Astrocyte (in vitro differentiated cells and primary cell): ENCODE measurements at regions not wholly inside any gene's neighbourhood (a gene's known extent, or its start where the extent isn't known, plus 50 kb on each side); places are given as distances from the start of the nearest gene placed in this dataset.
A peak's percentile ranks its signal among the peaks of the same experiment; 100 is the strongest.

ENCODE experiments used
- DNase-seq: peaks from one replicate; pipeline ENCODE4 v3.0.0-alpha.2; 2010; ENCODE audit warnings: low read depth
- FAIRE-seq: peaks from 2 replicates; lab custom pipeline; 2011; peaks lifted over from hg19 to GRCh38; lab: Jason Lieb, UNC
- H2AFZ ChIP-seq: 2 replicates; pipeline ENCODE4 v1.6.0; 2012; ENCODE audit warnings: low read depth, low read length, inconsistent platforms
- H3K27ac ChIP-seq: 2 replicates; pipeline ENCODE4 v1.5.1; 2011; ENCODE audit warnings: low read depth, low read length, inconsistent platforms
- H3K27me3 ChIP-seq: 2 replicates; pipeline ENCODE4 v1.6.0; 2011; ENCODE audit warnings: low read length, inconsistent platforms; ENCODE audit not compliant: insufficient read depth
- H3K36me3 ChIP-seq: 2 replicates; pipeline ENCODE4 v1.5.1; 2011; ENCODE audit warnings: low read length, inconsistent platforms; ENCODE audit not compliant: insufficient read depth
- H3K4me1 ChIP-seq: 2 replicates; pipeline ENCODE4 v1.5.1; 2011; ENCODE audit warnings: low read length, inconsistent platforms; ENCODE audit not compliant: insufficient read depth
- H3K4me2 ChIP-seq: 2 replicates; pipeline ENCODE4 v1.6.0; 2012; ENCODE audit warnings: low read length, inconsistent platforms
- H3K4me3 ChIP-seq: 2 replicates; pipeline ENCODE4 v1.5.1; 2011; ENCODE audit warnings: low read depth, mild to moderate bottlenecking, low read length, inconsistent platforms; ENCODE audit not compliant: insufficient read depth
- H3K79me2 ChIP-seq: 2 replicates; pipeline ENCODE4 v1.6.0; 2012; ENCODE audit warnings: mild to moderate bottlenecking, low read length, inconsistent platforms; ENCODE audit not compliant: insufficient read depth
- H3K9ac ChIP-seq: 2 replicates; pipeline ENCODE4 v1.6.0; 2012; ENCODE audit warnings: mild to moderate bottlenecking, low read length, inconsistent platforms
- H3K9me3 ChIP-seq: 2 replicates; pipeline ENCODE4 v1.5.1; 2012; ENCODE audit warnings: low read depth, mild to moderate bottlenecking, low read length, inconsistent platforms; ENCODE audit not compliant: insufficient read depth
- H4K20me1 ChIP-seq: 2 replicates; pipeline ENCODE4 v1.6.0; 2012; ENCODE audit warnings: low read length, inconsistent platforms; ENCODE audit not compliant: insufficient read depth
- H3K27ac Mint-ChIP-seq: one replicate; pipeline ENCODE4 v1.8.0; 2021; ENCODE audit warnings: mild to moderate bottlenecking, mixed read lengths; ENCODE audit not compliant: unreplicated experiment
- H3K27me3 Mint-ChIP-seq: one replicate; pipeline ENCODE4 v1.8.0; 2021; ENCODE audit warnings: low read depth, mixed read lengths; ENCODE audit not compliant: unreplicated experiment
- H3K36me3 Mint-ChIP-seq: one replicate; pipeline ENCODE4 v1.8.0; 2021; ENCODE audit warnings: low read depth, mixed read lengths; ENCODE audit not compliant: unreplicated experiment
- H3K4me1 Mint-ChIP-seq: one replicate; pipeline ENCODE4 v1.8.0; 2021; ENCODE audit warnings: low read depth, mixed read lengths; ENCODE audit not compliant: unreplicated experiment
- H3K4me3 Mint-ChIP-seq: one replicate; pipeline ENCODE4 v1.8.0; 2021; ENCODE audit warnings: mild to moderate bottlenecking, moderate library complexity, mixed read lengths; ENCODE audit not compliant: unreplicated experiment
- H3K9me3 Mint-ChIP-seq: one replicate; pipeline ENCODE4 v1.8.0; 2021; ENCODE audit warnings: mild to moderate bottlenecking, mixed read lengths; ENCODE audit not compliant: unreplicated experiment
- EZH2 ChIP-seq: IDR thresholded peaks from 2 replicates; pipeline ENCODE4 v1.6.1; 2012; ENCODE audit warnings: mild to moderate bottlenecking, low read length, inconsistent platforms; ENCODE audit not compliant: insufficient read depth
- TF ChIP-seq, protein P1 (sequence below): IDR thresholded peaks from 2 replicates; pipeline ENCODE4 v1.5.1; 2011; ENCODE audit warnings: low read depth, mild to moderate bottlenecking, inconsistent platforms, low read length, moderate library complexity; ENCODE audit not compliant: insufficient read depth

DNA sequence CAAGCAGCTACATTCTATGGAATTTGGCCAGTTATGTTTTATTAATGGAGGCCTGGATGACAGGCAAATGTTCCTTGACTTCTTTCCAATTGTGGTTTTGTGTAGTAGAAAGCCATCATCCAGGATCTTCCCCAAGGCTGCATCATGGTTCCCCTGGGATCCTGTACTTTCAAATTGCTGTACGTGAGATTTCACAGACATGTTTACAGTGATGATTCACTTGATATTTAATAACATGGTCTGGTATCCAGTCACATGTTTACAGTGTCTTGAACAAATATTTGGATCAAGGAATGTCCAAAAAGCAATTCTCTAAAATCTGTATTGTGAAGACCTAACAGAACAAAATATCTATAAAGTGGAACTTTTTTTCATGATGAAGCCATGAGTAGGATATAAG, 68.3 kb upstream of the ST6GALNAC3 start:
- H3K27ac ChIP-seq, result no peak overlapping the region
- H3K36me3 Mint-ChIP-seq, result no peaks in the 10 kb centered on the region
- no peaks in the 10 kb centered on the region for H3K9me3 ChIP-seq
- H2AFZ ChIP-seq, result no peak overlapping the region
- H3K27me3 ChIP-seq, result no peaks in the 10 kb centered on the region
- FAIRE-seq (no peak), DNase-seq (peak; percentile 14)
- no peak overlapping the region for H3K4me2 ChIP-seq
- H3K27me3 Mint-ChIP-seq, result peaks cover 10% of the 10 kb centered on the region
- no peak overlapping the region for H3K9ac ChIP-seq
- H3K79me2 ChIP-seq, result no peaks in the 10 kb centered on the region
- no peak overlapping the region for H3K4me3 Mint-ChIP-seq
- TF ChIP-seq, protein P1, sequence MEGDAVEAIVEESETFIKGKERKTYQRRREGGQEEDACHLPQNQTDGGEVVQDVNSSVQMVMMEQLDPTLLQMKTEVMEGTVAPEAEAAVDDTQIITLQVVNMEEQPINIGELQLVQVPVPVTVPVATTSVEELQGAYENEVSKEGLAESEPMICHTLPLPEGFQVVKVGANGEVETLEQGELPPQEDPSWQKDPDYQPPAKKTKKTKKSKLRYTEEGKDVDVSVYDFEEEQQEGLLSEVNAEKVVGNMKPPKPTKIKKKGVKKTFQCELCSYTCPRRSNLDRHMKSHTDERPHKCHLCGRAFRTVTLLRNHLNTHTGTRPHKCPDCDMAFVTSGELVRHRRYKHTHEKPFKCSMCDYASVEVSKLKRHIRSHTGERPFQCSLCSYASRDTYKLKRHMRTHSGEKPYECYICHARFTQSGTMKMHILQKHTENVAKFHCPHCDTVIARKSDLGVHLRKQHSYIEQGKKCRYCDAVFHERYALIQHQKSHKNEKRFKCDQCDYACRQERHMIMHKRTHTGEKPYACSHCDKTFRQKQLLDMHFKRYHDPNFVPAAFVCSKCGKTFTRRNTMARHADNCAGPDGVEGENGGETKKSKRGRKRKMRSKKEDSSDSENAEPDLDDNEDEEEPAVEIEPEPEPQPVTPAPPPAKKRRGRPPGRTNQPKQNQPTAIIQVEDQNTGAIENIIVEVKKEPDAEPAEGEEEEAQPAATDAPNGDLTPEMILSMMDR, result no peak
- H3K4me1 Mint-ChIP-seq, result no peaks in the 10 kb centered on the region
- no peaks in the 10 kb centered on the region for H3K9me3 Mint-ChIP-seq
- H3K4me3 ChIP-seq, result no peak overlapping the region
- no peaks in the 10 kb centered on the region for H4K20me1 ChIP-seq
- H3K4me1 ChIP-seq, result no peaks in the 10 kb centered on the region
- no peak overlapping the region for H3K27ac Mint-ChIP-seq
- H3K36me3 ChIP-seq, result no peaks in the 10 kb centered on the region

DNA sequence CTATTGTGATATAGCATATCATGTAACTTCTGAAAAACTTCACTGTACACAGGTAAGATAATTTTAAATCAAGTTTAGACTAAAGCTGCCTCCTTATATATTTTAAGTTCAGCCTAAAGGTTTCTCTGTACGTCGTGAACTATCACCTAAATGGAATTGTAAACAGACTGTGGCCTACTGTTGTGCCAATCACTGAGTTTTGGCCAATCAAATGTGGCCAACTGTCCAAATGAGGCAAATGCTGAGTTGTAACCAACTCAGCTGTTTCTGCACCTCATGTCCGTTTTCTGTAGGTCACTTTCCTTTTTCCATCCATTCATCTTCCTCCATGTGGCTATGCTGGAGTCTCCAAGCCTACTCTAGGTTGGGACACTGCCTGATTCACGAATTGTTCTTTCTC, 63.7 kb upstream of the ST6GALNAC3 start:
- Mint-ChIP-seq H3K36me3 (no peaks in the 10 kb centered on the region), H3K27me3 (peaks cover 11% of the 10 kb centered on the region), H3K9me3 (no peaks in the 10 kb centered on the region), H3K4me3 (no peak overlapping the region), H3K27ac (no peak overlapping the region), H3K4me1 (peaks cover 4% of the 10 kb centered on the region)
- no peaks in the 10 kb centered on the region for H3K9me3 ChIP-seq
- no peaks in the 10 kb centered on the region for H3K36me3 ChIP-seq
- no peaks in the 10 kb centered on the region for H4K20me1 ChIP-seq
- H2AFZ ChIP-seq, result no peak overlapping the region
- H3K27me3 ChIP-seq, result no peaks in the 10 kb centered on the region
- H3K9ac ChIP-seq, result no peak overlapping the region
- H3K27ac ChIP-seq, result no peak overlapping the region
- no peaks in the 10 kb centered on the region for H3K79me2 ChIP-seq
- no peaks in the 10 kb centered on the region for H3K4me1 ChIP-seq
- H3K4me3 ChIP-seq, result no peak overlapping the region
- no peak overlapping the region for H3K4me2 ChIP-seq
- DNase-seq, result no peak
- TF ChIP-seq EZH2, result no peak
- TF ChIP-seq, protein P1, result no peak
- FAIRE-seq, result no peak

DNA sequence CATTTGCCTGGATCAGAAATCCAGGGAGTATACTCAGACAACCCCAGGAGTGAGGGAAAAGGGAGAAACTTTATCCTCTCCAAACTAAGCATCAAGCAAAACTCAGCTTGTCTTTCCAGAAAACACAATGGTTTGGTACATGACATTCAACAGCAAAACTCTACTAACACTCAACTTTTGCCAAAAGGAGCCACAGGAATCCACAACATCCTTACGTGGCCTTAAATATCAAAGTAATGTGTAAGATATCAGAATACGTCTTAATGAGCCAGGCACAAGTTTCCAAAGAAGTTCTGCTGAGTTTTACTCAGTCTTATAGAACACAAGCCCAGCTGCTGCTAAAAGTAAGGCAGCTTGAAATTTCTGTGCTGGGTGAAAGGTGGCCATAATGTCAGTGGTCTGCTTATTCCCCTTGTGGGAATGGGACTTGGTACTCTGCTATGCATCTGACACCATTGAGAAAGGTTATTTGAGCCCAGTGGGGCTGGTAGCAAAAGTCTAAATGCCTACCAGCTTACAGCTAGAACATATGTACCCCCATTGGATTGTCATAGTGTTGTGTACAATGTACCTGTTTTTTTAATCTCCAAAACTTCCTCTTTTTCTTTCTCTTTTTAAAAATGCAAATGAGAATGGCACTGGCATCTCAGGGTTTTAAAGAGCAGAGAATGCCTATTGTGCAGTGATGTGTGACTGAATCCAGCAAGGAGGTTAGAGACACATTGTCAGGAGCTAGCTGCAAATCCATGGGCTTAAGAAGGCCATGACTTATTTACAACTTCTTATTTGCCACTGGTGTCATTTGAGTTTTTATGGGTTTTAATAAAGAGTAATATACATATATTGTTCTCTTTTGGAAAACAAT, 62.0 kb upstream of the ST6GALNAC3 start:
- Histone ChIP-seq H3K79me2 (no peaks in the 10 kb centered on the region), H4K20me1 (no peaks in the 10 kb centered on the region), H3K9me3 (no peaks in the 10 kb centered on the region), H3K27me3 (no peaks in the 10 kb centered on the region), H3K4me3 (no peak overlapping the region), H2AFZ (no peak overlapping the region), H3K27ac (no peak overlapping the region), H3K4me1 (no peaks in the 10 kb centered on the region), H3K4me2 (no peak overlapping the region), H3K9ac (no peak overlapping the region), H3K36me3 (no peaks in the 10 kb centered on the region)
- Mint-ChIP-seq H3K4me1 (peaks cover 4% of the 10 kb centered on the region), H3K9me3 (no peaks in the 10 kb centered on the region), H3K4me3 (no peak overlapping the region), H3K27me3 (peaks cover 3% of the 10 kb centered on the region), H3K27ac (no peak overlapping the region), H3K36me3 (no peaks in the 10 kb centered on the region)
- no peak for FAIRE-seq
- TF ChIP-seq, protein P1, result no peak
- TF ChIP-seq EZH2, result no peak
- DNase-seq, result peak; percentile 22
